Activated T-cell treated with anti-CD3 and anti-CD28 coated beads, Interleukin-2, amount 50 U/mL, for 72 hours (primary cell): ENCODE measurements at regions not wholly inside any gene's neighbourhood (a gene's known extent, or its start where the extent isn't known, plus 50 kb on each side); places are given as distances from the start of the nearest gene placed in this dataset.

Experiments
- ATAC-seq, 2 donors: fragments of 150-1000 bp; cut with Tn5 transposase; replicated peaks in 1 of 2; 2 replicates each; pipeline ENCODE4 v1.10.0; 2021; ENCODE audit warnings: moderate library complexity in 2 of 2, mild to moderate bottlenecking in 1 of 2
- DNase-seq, 2 donors: peaks; one replicate each; pipeline ENCODE4 v3.0.0; 2021 to 2022; ENCODE audit warnings: mixed read lengths in 1 of 2
- H3K27ac Mint-ChIP-seq: one replicate; pipeline ENCODE4 v1.8.0; 2022; ENCODE audit warnings: mild to moderate bottlenecking, moderate library complexity, mixed read lengths
- H3K27me3 Mint-ChIP-seq: one replicate; pipeline ENCODE4 v1.8.0; 2022; ENCODE audit warnings: low read depth, mixed read lengths
- H3K36me3 Mint-ChIP-seq, 2 donors: one replicate each; pipeline ENCODE4 v1.8.0; 2022; ENCODE audit warnings: mixed read lengths in 2 of 2, mild to moderate bottlenecking in 1 of 2; ENCODE audit not compliant: insufficient read depth in 2 of 2
- H3K4me1 Mint-ChIP-seq: one replicate; pipeline ENCODE4 v1.8.0; 2022; ENCODE audit warnings: low read depth, mixed read lengths
- H3K4me3 Mint-ChIP-seq, 2 donors: one replicate each; pipeline ENCODE4 v1.8.0; 2022; ENCODE audit warnings: mild to moderate bottlenecking in 2 of 2, mixed read lengths in 2 of 2, moderate library complexity in 2 of 2
- H3K9me3 Mint-ChIP-seq, 2 donors: one replicate each; pipeline ENCODE4 v1.8.0; 2022; ENCODE audit warnings: mixed read lengths in 2 of 2

- DNase-seq (no peak), ATAC-seq (no peak)
- no peaks in the 10 kb centered on the region for H3K36me3 Mint-ChIP-seq
- H3K27ac Mint-ChIP-seq = no peak overlapping the region
- H3K9me3 Mint-ChIP-seq = no peaks in the 10 kb centered on the region
- H3K4me3 Mint-ChIP-seq = no peak overlapping the region
- no peaks in the 10 kb centered on the region for H3K27me3 Mint-ChIP-seq
- H3K4me1 Mint-ChIP-seq = no peaks in the 10 kb centered on the region
These were observed 89.9 kb upstream of the PRICKLE1 start for GRCh38 chr12:42679466-42679865.

- DNase-seq (no peak), ATAC-seq (no peak)
- peaks cover 0 to 7% of the 10 kb centered on the region in 2 donors for H3K9me3 Mint-ChIP-seq
- H3K36me3 Mint-ChIP-seq = no peaks in the 10 kb centered on the region
- H3K27me3 Mint-ChIP-seq = no peaks in the 10 kb centered on the region
- no peak overlapping the region for H3K27ac Mint-ChIP-seq
- H3K4me3 Mint-ChIP-seq = no peak overlapping the region
- no peaks in the 10 kb centered on the region for H3K4me1 Mint-ChIP-seq
These were observed 87.9 kb upstream of the PRICKLE1 start for GRCh38 chr12:42677461-42677860.

GRCh38 chr12:42673535-42673934 lies 84.0 kb upstream of the PRICKLE1 start:
- Mint-ChIP-seq H3K27ac (no peak overlapping the region), H3K27me3 (no peaks in the 10 kb centered on the region), H3K4me1 (no peaks in the 10 kb centered on the region)

GRCh38 chr12:42670719-42671118 lies 81.2 kb upstream of the PRICKLE1 start:
- Mint-ChIP-seq H3K4me1 (no peaks in the 10 kb centered on the region), H3K27ac (no peak overlapping the region), H3K36me3 (no peaks in the 10 kb centered on the region), H3K4me3 (no peak overlapping the region), H3K27me3 (no peaks in the 10 kb centered on the region), H3K9me3 (peaks cover 0 to 9% of the 10 kb centered on the region in 2 donors)
- ATAC-seq (no peak), DNase-seq (no peak)

More at GRCh38 chr12:42673535-42673934, 84.0 kb upstream of the PRICKLE1 start:
- Mint-ChIP-seq H3K4me3 (no peak overlapping the region), H3K9me3 (peaks cover 0 to 9% of the 10 kb centered on the region in 2 donors), H3K36me3 (no peaks in the 10 kb centered on the region)
- ATAC-seq (no peak), DNase-seq (no peak)

- Mint-ChIP-seq H3K27me3 (no peaks in the 10 kb centered on the region), H3K36me3 (no peaks in the 10 kb centered on the region), H3K9me3 (peaks cover 0 to 9% of the 10 kb centered on the region in 2 donors), H3K4me3 (no peak overlapping the region), H3K27ac (no peak overlapping the region), H3K4me1 (no peaks in the 10 kb centered on the region)
- DNase-seq (no peak), ATAC-seq (no peak)
These were observed 80.0 kb upstream of the PRICKLE1 start for GRCh38 chr12:42669553-42669952.

- ATAC-seq (no peak), DNase-seq (no peak)
- no peak overlapping the region for H3K4me3 Mint-ChIP-seq
These were observed 77.2 kb upstream of the PRICKLE1 start for GRCh38 chr12:42666671-42667243.

GRCh38 chr12:42663621-42664020 lies 74.1 kb upstream of the PRICKLE1 start:
- Mint-ChIP-seq H3K36me3 (no peaks in the 10 kb centered on the region), H3K4me1 (no peaks in the 10 kb centered on the region), H3K9me3 (peaks cover 0 to 2% of the 10 kb centered on the region in 2 donors), H3K4me3 (no peak overlapping the region), H3K27me3 (no peaks in the 10 kb centered on the region), H3K27ac (no peak overlapping the region)
- no peak for DNase-seq
- no peak for ATAC-seq

More at GRCh38 chr12:42666671-42667243, 77.2 kb upstream of the PRICKLE1 start:
- peaks cover 1 to 2% of the 10 kb centered on the region in 2 donors for H3K9me3 Mint-ChIP-seq
- H3K27me3 Mint-ChIP-seq = no peaks in the 10 kb centered on the region
- no peaks in the 10 kb centered on the region for H3K4me1 Mint-ChIP-seq
- no peak overlapping the region for H3K27ac Mint-ChIP-seq
- H3K36me3 Mint-ChIP-seq = no peaks in the 10 kb centered on the region

GRCh38 chr12:42660968-42661937 lies 71.7 kb upstream of the PRICKLE1 start:
- ATAC-seq (no peak), DNase-seq (no peak)
- Mint-ChIP-seq H3K27ac (no peak overlapping the region), H3K4me3 (no peak overlapping the region), H3K36me3 (no peaks in the 10 kb centered on the region), H3K9me3 (peaks cover 0 to 2% of the 10 kb centered on the region in 2 donors), H3K27me3 (no peaks in the 10 kb centered on the region), H3K4me1 (no peaks in the 10 kb centered on the region)

- H3K36me3 Mint-ChIP-seq = no peaks in the 10 kb centered on the region
- H3K27ac Mint-ChIP-seq = no peak overlapping the region
- no peak overlapping the region for H3K4me3 Mint-ChIP-seq
- DNase-seq (no peak), ATAC-seq (no peak)
- peaks cover 0 to 2% of the 10 kb centered on the region in 2 donors for H3K9me3 Mint-ChIP-seq
- H3K4me1 Mint-ChIP-seq = no peaks in the 10 kb centered on the region
- H3K27me3 Mint-ChIP-seq = no peaks in the 10 kb centered on the region
These were observed 70.6 kb upstream of the PRICKLE1 start for GRCh38 chr12:42660117-42660516.

GRCh38 chr12:42652048-42652447 lies 62.5 kb upstream of the PRICKLE1 start:
- no peak overlapping the region for H3K27ac Mint-ChIP-seq
- H3K36me3 Mint-ChIP-seq = no peaks in the 10 kb centered on the region
- H3K4me3 Mint-ChIP-seq = no peak overlapping the region
- H3K27me3 Mint-ChIP-seq = no peaks in the 10 kb centered on the region
- ATAC-seq (no peak), DNase-seq (no peak)
- H3K9me3 Mint-ChIP-seq = no peaks in the 10 kb centered on the region
- H3K4me1 Mint-ChIP-seq = no peaks in the 10 kb centered on the region

- DNase-seq = no peak
- no peak for ATAC-seq
- H3K36me3 Mint-ChIP-seq = no peaks in the 10 kb centered on the region
- no peaks in the 10 kb centered on the region for H3K27me3 Mint-ChIP-seq
- no peaks in the 10 kb centered on the region for H3K4me1 Mint-ChIP-seq
- no peak overlapping the region for H3K4me3 Mint-ChIP-seq
- H3K27ac Mint-ChIP-seq = no peak overlapping the region
- H3K9me3 Mint-ChIP-seq = no peaks in the 10 kb centered on the region
These were observed 58.5 kb upstream of the PRICKLE1 start for GRCh38 chr12:42648061-42648460.

GRCh38 chr12:42643881-42644579 lies 54.5 kb upstream of the PRICKLE1 start:
- Mint-ChIP-seq H3K27ac (no peak overlapping the region), H3K27me3 (no peaks in the 10 kb centered on the region), H3K4me3 (no peak overlapping the region), H3K4me1 (no peaks in the 10 kb centered on the region), H3K36me3 (no peaks in the 10 kb centered on the region), H3K9me3 (no peaks in the 10 kb centered on the region)
- DNase-seq (no peak), ATAC-seq (no peak)

GRCh38 chr12:42641221-42641885 lies 51.8 kb upstream of the PRICKLE1 start:
- H3K9me3 Mint-ChIP-seq = peaks cover 0 to 2% of the 10 kb centered on the region in 2 donors
- ATAC-seq (no peak), DNase-seq (no peak)
- no peaks in the 10 kb centered on the region for H3K36me3 Mint-ChIP-seq
- no peak overlapping the region for H3K27ac Mint-ChIP-seq
- no peak overlapping the region for H3K4me3 Mint-ChIP-seq
- H3K4me1 Mint-ChIP-seq = no peaks in the 10 kb centered on the region
- H3K27me3 Mint-ChIP-seq = no peaks in the 10 kb centered on the region
